ENCODE measurements at regions not wholly inside any gene's neighbourhood (a gene's known extent, or its start where the extent isn't known, plus 50 kb on each side); places are given as distances from the start of the nearest gene placed in this dataset.

GRCh38 chr7:344608-344994, 54.6 kb downstream of the FOXL3 start:
- TF ChIP-seq, protein P1, sequence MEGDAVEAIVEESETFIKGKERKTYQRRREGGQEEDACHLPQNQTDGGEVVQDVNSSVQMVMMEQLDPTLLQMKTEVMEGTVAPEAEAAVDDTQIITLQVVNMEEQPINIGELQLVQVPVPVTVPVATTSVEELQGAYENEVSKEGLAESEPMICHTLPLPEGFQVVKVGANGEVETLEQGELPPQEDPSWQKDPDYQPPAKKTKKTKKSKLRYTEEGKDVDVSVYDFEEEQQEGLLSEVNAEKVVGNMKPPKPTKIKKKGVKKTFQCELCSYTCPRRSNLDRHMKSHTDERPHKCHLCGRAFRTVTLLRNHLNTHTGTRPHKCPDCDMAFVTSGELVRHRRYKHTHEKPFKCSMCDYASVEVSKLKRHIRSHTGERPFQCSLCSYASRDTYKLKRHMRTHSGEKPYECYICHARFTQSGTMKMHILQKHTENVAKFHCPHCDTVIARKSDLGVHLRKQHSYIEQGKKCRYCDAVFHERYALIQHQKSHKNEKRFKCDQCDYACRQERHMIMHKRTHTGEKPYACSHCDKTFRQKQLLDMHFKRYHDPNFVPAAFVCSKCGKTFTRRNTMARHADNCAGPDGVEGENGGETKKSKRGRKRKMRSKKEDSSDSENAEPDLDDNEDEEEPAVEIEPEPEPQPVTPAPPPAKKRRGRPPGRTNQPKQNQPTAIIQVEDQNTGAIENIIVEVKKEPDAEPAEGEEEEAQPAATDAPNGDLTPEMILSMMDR (IDR thresholded peaks at IDR 0.05): no peak
- TF ChIP-seq POLR2AphosphoS5 (IDR thresholded peaks at IDR 0.05) (no peak), POLR2A (IDR thresholded peaks at IDR 0.05) (no peak)

Data from prostate gland (tissue), 2 donors.